CD4-positive, alpha-beta T cell treated with Interleukin-12 subunit alpha and Interleukin-12 subunit beta, for 1 hour (primary cell): ENCODE measurements at regions not wholly inside any gene's neighbourhood (a gene's known extent, or its start where the extent isn't known, plus 50 kb on each side); places are given as distances from the start of the nearest gene placed in this dataset.

Experiments
- DNase-seq: peaks from one replicate; pipeline ENCODE4 v3.0.0-alpha.2; 2020

- no peak for DNase-seq
Observed at GRCh38 chr9:22288661-22289060, 158.0 kb upstream of the DMRTA1 start.

GRCh38 chr9:22307013-22307711 is 139.5 kb upstream of the DMRTA1 start:
- peak; percentile 7 for DNase-seq

- DNase-seq, result no peak
Observed at GRCh38 chr9:22308177-22308576, 138.4 kb upstream of the DMRTA1 start.

- DNase-seq, result no peak
Observed at GRCh38 chr9:22316645-22317044, 130.0 kb upstream of the DMRTA1 start.

- no peak for DNase-seq
Observed at GRCh38 chr9:22331533-22331932, 115.1 kb upstream of the DMRTA1 start.

GRCh38 chr9:22332202-22332601 is 114.4 kb upstream of the DMRTA1 start:
- no peak for DNase-seq

GRCh38 chr9:22337261-22337660 is 109.4 kb upstream of the DMRTA1 start:
- no peak for DNase-seq

- DNase-seq, result no peak
Observed at GRCh38 chr9:22342491-22343217, 104.0 kb upstream of the DMRTA1 start.

- DNase-seq, result no peak
Observed at GRCh38 chr9:22343218-22343611, 103.4 kb upstream of the DMRTA1 start.

- DNase-seq, result no peak
Observed at GRCh38 chr9:22354699-22355384, 91.8 kb upstream of the DMRTA1 start.

GRCh38 chr9:22356985-22357384 is 89.6 kb upstream of the DMRTA1 start:
- no peak for DNase-seq

- no peak for DNase-seq
Observed at GRCh38 chr9:22363421-22363887, 83.2 kb upstream of the DMRTA1 start.

GRCh38 chr9:22373636-22374035 is 73.0 kb upstream of the DMRTA1 start:
- DNase-seq, result no peak

- DNase-seq, result no peak
Observed at GRCh38 chr9:22374051-22374450, 72.6 kb upstream of the DMRTA1 start.

- no peak for DNase-seq
Observed at GRCh38 chr9:22379272-22379671, 67.4 kb upstream of the DMRTA1 start.

GRCh38 chr9:22381170-22381569 is 65.5 kb upstream of the DMRTA1 start:
- no peak for DNase-seq

GRCh38 chr9:22382331-22382730 is 64.3 kb upstream of the DMRTA1 start:
- no peak for DNase-seq

GRCh38 chr9:22383718-22384117 is 62.9 kb upstream of the DMRTA1 start:
- DNase-seq, result no peak

GRCh38 chr9:22389271-22389670 is 57.4 kb upstream of the DMRTA1 start:
- no peak for DNase-seq

- no peak for DNase-seq
Observed at GRCh38 chr9:22392523-22392922, 54.1 kb upstream of the DMRTA1 start.

GRCh38 chr9:22395687-22396141 is 50.9 kb upstream of the DMRTA1 start:
- DNase-seq, result no peak
